HK-2 (cell line): ENCODE measurements at regions not wholly inside any gene's neighbourhood (a gene's known extent, or its start where the extent isn't known, plus 50 kb on each side); places are given as distances from the start of the nearest gene placed in this dataset.

Source experiments
- DNase-seq: peaks from one replicate; pipeline ENCODE4 v3.0.0-alpha.2; 2018; ENCODE audit not compliant: unreplicated experiment

GRCh38 chr2:12587729-12588522 is 128.8 kb upstream of the TRIB2 start:
- DNase-seq: peak; percentile 30

DNA sequence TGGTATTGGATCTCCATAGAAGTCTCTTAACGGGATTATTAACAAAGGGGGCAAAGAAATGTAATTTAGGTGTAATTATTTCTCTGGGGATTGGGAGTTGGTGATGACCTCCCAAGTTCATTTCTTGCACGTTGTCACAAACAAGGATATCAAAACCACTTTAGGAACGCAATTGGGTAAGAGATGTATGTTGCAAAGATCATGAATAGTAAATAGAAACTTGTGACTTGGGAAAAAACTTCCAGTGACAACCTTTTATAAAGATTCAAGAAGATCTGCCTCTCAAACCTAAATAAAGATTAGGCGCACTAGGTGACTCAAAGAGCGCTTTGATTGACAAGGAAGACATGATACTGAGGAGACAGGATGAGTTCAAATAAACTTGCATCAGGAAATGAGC is 127.8 kb upstream of the TRIB2 start:
- no peak for DNase-seq

- no peak for DNase-seq
Observed at GRCh38 chr2:12589802-12590320, 126.9 kb upstream of the TRIB2 start.

DNA sequence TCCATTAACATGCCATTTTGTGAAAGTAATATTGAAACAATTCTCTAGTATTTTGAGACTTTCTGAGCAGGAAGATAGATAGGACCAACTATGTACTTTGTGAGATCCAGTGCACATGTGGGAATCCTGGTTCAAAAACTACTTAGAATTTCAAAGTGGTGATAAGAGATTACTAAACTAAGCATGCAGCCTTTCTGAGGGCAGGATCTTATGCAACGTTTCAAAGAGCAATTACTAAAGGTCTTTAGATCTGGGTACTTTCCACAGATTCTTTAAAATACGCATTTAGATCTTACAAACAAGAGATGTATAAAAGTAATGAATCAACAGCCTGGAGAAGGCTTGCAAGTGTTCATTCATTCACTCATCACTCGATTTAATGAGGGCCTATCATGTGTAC is 124.4 kb upstream of the TRIB2 start:
- no peak for DNase-seq

- DNase-seq: no peak
Observed at GRCh38 chr2:12594590-12594989, 122.1 kb upstream of the TRIB2 start.

- DNase-seq: no peak
Observed at GRCh38 chr2:12596771-12597170, 120.0 kb upstream of the TRIB2 start.

- no peak for DNase-seq
Observed at GRCh38 chr2:12597610-12598009, 119.1 kb upstream of the TRIB2 start.

- DNase-seq: no peak
Observed at GRCh38 chr2:12602661-12603060, 114.1 kb upstream of the TRIB2 start.

DNA sequence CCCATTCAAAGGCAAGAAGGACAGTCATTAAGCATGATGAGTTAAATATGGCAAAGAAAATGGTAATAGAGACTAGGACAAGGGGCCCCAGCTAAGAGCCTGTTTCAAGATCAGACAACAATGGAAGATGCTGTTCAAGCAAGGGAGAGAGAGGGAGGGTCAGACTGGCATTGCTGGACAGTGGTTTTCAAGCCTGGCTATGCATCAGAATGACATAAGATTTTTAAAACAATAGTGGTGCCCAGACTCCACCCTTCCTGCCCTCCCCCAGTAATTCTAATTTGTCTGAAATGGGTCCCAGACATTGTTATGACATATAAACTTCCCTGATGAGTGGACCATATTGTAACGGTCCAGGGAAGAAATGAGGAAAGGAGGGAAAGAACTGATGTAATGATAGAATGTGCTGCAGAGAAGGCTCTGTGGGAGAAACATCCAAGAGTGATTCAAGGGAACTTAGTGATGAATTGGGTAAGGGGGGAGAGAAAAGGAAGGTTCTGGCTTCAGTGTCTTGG is 112.9 kb upstream of the TRIB2 start:
- DNase-seq: no peak

- DNase-seq: no peak
Observed at GRCh38 chr2:12604341-12604740, 112.4 kb upstream of the TRIB2 start.

DNA sequence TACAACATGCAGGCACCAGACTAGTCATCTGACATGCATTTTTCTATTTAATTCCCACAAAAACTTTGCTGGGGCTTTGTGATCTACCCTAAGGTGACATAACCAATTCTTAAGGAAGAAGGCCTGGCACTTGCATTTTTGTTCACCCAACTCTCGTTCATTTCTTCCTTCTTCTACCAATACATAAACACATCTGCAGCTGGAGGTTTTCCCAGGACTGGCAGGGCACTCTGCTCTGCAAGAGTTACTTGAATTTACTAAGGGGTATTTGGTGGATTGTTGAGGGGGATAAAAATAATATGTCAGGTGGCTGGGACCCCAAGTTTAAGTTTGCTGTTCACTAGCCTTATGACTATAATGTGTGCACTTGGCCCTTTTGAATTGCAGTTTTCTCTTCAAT is 111.4 kb upstream of the TRIB2 start:
- DNase-seq: no peak

DNA sequence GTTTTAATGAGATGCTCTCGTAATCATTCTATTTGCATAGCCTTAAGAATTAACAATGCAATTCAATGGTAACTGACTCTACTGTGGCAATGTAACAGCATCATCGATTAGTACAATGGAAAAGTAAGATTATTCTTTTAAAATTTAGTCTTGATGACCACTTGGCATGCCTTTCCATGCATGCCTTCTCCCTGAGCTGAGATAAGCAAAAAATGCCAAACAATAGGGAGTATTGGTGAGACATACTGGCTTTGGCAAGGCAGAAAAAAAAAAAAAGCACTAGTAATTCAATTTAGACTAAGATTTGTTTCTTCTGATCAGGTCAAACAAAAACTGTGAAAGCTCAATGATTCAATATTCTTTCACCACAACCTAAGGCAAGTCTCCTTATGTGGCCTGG is 110.8 kb upstream of the TRIB2 start:
- no peak for DNase-seq

GRCh38 chr2:12606472-12607000 is 110.2 kb upstream of the TRIB2 start:
- DNase-seq: no peak

DNA sequence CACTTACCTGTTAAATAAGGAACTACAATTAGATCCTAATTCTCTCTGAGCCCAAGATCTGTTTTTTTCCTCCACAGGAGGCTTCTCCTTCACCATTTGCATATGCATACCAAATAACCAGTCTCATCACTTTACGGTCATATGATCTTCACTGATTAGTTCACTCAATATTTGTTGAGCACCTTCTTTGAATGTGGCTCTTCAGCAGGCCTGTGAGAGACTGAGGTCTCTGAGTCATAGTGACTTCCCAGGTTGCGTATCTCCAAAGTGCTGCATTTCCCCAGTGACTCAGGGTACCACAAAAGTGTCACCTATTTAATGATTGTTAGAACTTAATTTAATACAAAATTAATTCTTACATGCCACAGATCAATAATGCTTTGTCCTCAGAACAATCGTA is 108.8 kb upstream of the TRIB2 start:
- no peak for DNase-seq

GRCh38 chr2:12610314-12610713 is 106.4 kb upstream of the TRIB2 start:
- no peak for DNase-seq

DNA sequence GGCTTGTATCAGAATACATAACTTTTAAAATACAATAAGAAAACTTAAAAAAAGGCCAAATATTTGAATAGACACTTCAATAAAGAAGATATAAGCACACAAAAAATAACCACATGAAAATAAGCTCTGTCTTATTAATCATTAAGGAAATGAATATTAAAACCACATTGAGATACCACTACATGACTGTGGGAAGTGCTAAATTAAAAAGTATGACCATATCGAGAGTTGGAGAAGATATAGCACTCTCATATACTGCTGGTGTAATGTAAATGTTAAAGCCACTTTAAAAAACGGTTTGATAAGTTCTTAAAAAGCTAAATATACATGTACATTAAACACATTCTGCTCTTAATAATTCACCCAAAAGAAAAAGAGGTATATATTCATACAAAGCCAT is 104.6 kb upstream of the TRIB2 start:
- DNase-seq: no peak

DNA sequence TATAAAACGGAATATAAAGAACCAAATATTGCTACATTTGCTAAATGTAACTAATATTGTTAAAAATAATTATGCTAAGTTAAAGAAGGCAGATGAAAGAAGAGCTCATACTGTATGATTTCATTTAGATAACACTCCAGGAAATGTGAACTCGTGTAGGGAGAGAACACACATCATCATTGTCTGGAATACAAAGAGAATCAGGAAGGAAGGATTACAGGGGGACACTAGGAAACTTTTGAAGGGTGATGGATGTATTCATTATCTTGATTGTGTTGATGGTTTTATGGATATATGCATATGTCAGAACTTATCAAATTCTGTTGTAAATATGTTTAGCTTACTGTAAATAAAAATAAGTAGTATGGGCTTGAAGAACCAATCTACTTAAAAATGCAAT is 104.1 kb upstream of the TRIB2 start:
- no peak for DNase-seq

- no peak for DNase-seq
Observed at GRCh38 chr2:12613137-12613835, 103.5 kb upstream of the TRIB2 start.

DNA sequence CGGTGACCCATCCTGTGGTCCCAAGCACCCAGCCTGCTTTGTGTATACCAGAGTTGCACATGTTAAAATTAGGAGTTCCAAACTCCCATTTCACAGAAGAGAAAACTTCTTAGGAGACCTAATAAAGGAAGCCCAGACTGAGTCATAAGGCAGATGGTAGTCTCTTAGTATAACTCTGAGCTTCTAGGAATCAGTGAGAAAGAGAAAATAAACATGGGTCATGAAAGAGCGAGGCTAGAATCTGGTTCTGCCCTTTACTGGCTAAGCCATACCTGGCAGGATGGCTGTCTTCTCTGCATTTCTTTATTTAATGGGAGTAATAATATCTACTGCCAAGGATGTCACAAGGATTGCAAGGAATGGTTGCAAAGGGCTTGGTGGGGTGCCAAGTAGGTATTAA is 101.2 kb upstream of the TRIB2 start:
- DNase-seq: no peak

DNA sequence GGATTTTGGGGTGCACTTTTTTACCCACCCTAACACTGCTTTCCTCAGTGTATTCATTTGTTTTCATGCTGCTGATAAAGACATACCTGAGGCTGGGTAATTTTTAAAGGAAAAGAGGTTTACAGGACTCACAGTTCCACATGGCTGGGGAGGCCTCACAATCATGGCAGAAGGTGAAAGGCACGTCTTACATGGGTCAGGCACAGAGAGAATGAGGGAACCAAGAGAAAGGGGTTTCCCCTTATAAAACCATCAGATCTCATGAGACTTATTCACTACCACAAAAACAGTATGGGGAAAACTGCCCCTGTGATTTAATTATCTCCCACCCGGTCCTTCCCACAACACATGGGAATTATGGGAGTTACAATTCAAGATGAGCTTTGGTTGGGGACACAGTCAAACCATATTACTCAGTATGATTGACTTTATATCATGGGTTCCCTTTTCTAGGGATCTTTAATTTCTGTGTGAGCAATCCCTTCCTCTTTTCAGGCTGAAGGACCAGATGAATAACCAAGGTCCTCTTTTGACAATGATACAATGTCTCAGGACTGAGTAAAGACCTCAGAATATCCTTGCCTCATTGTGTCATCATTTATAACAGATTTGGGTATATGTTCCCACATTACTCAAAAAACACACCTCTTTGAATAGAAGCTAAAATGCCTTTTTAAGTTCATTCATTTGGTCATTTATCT is 100.1 kb upstream of the TRIB2 start:
- DNase-seq: no peak

DNA sequence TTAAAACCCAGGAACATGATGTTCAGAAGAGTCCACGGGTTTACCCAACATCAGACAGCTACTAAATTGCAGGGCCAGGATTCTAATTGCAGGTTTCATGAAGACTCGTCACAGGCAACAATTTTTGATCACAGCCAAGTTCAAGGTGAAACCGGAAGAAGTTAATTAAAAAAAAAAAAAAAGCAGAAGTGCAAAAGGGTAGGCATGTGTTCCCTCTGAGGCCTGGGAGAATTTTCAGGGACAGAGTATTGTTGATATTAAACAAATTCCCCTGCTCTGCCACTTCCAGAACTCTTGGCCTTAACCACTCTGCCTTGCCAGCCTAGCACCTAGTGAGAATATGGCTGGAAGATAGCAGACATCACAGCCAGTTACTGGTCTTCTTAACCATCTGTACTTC is 99.4 kb upstream of the TRIB2 start:
- no peak for DNase-seq

- DNase-seq: no peak
Observed at GRCh38 chr2:12617853-12618252, 98.9 kb upstream of the TRIB2 start.
